C4-2B (cell line): ENCODE measurements at regions not wholly inside any gene's neighbourhood (a gene's known extent, or its start where the extent isn't known, plus 50 kb on each side); places are given as distances from the start of the nearest gene placed in this dataset.

ENCODE experiments used
- H3K27ac ChIP-seq: fragments of 450-650 bp; 2 replicates; pipeline ENCODE4 v1.5.1; 2017
- CTCF ChIP-seq: fragments of 450-650 bp; conservative IDR thresholded peaks from 2 replicates; pipeline ENCODE4 v1.5.1; 2017; ENCODE audit warnings: mild to moderate bottlenecking
- ZFX ChIP-seq: fragments of 450-650 bp; IDR thresholded peaks from 2 replicates; pipeline ENCODE4 v1.6.1; 2017

- H3K27ac ChIP-seq: no peak overlapping the region
- no peak for TF ChIP-seq ZFX
- TF ChIP-seq CTCF: no peak
Measured at GRCh38 chr11:112613051-112613972, 347.9 kb upstream of the NCAM1 start.

- TF ChIP-seq ZFX: no peak
- TF ChIP-seq CTCF: no peak
Measured at GRCh38 chr11:112614605-112615004, 346.6 kb upstream of the NCAM1 start.

GRCh38 chr11:112615238-112615637 is 346.0 kb upstream of the NCAM1 start:
- TF ChIP-seq CTCF: no peak
- no peak for TF ChIP-seq ZFX
- no peak overlapping the region for H3K27ac ChIP-seq

More at GRCh38 chr11:112614605-112615004, 346.6 kb upstream of the NCAM1 start:
- no peak overlapping the region for H3K27ac ChIP-seq

- TF ChIP-seq CTCF (no peak), ZFX (no peak)
Measured at GRCh38 chr11:112615891-112616290, 345.3 kb upstream of the NCAM1 start.

GRCh38 chr11:112616327-112617097 is 344.7 kb upstream of the NCAM1 start:
- H3K27ac ChIP-seq: no peak overlapping the region
- TF ChIP-seq CTCF: no peak
- no peak for TF ChIP-seq ZFX

More at GRCh38 chr11:112615891-112616290, 345.3 kb upstream of the NCAM1 start:
- no peak overlapping the region for H3K27ac ChIP-seq

- no peak for TF ChIP-seq ZFX
- no peak for TF ChIP-seq CTCF
- no peak overlapping the region for H3K27ac ChIP-seq
Measured at GRCh38 chr11:112617098-112617425, 344.2 kb upstream of the NCAM1 start.
